GM12878 (cell line): ENCODE measurements at regions not wholly inside any gene's neighbourhood (a gene's known extent, or its start where the extent isn't known, plus 50 kb on each side); places are given as distances from the start of the nearest gene placed in this dataset.

ENCODE experiments used
- ATAC-seq: fragments of 200-7000 bp; cut with Tn5 transposase; 3 replicates; pipeline ENCODE4 v1.9.1; 2020; ENCODE audit warnings: mild to moderate bottlenecking, moderate library complexity
- BruUV-seq: library from RNA; stranded (reverse); fragments of 400-500 nt; replicated peaks from 2 replicates; lab custom pipeline; 2021; lab: Mats Ljungman, UMichigan
- CTCF ChIA-PET: fragments of 300-600 bp; sonication (Branson Sonifier 250); formaldehyde crosslinking; extraction: SDS; loops from one replicate; lab custom pipeline; 2021; ENCODE audit warnings: inconsistent platforms; lab: Yijun Ruan, JAX
- POLR2A ChIA-PET: fragments of 350-600 bp; formaldehyde crosslinking; extraction: SDS; loops from one replicate; lab custom pipeline; 2021; ENCODE audit warnings: inconsistent platforms; lab: Charles Lee
- RAD21 ChIA-PET: fragments of 300-600 bp; sonication (Branson Sonifier 250); formaldehyde crosslinking; loops from one replicate; lab custom pipeline; 2023; ENCODE audit warnings: antibody characterized with exemption; ENCODE audit not compliant: unreplicated experiment; lab: Charles Lee
- SMC1A ChIA-PET: fragments of 300-600 bp; sonication (Branson Sonifier 250); formaldehyde crosslinking; loops from one replicate; lab custom pipeline; 2023; ENCODE audit not compliant: unreplicated experiment, uncharacterized antibody; lab: Charles Lee
- DNase-seq: peaks from one replicate; pipeline ENCODE4 v3.0.0-alpha.2; 2011; ENCODE audit warnings: low read depth, low spot score
- FAIRE-seq: peaks from 3 replicates; lab custom pipeline; 2011; peaks lifted over from hg19 to GRCh38; lab: Jason Lieb, UNC
- H2AFZ ChIP-seq: 2 replicates; pipeline ENCODE4 v1.6.0; 2011; ENCODE audit warnings: low read depth, low read length, control low read depth; ENCODE audit not compliant: control insufficient read depth
- H3K27ac ChIP-seq: 2 replicates; pipeline ENCODE4 v1.5.1; 2011; ENCODE audit warnings: control low read depth; ENCODE audit not compliant: control insufficient read depth, insufficient read depth
- H3K27me3 ChIP-seq, 2 experiments: replicated peaks in 1 of 2; 2 replicates each; pipeline versions ENCODE4 v1.6.0 to v1.6.1; 2011; ENCODE audit warnings: low read length in 1 of 2; ENCODE audit not compliant: control insufficient read depth in 2 of 2, insufficient read depth in 2 of 2
- H3K36me3 ChIP-seq, 2 experiments: 2 replicates each; pipeline ENCODE4 v1.5.1; 2011; ENCODE audit warnings: low read length in 1 of 2; ENCODE audit not compliant: control insufficient read depth in 2 of 2, insufficient read depth in 2 of 2
- H3K4me1 ChIP-seq: 2 replicates; pipeline ENCODE4 v1.6.1; 2011; ENCODE audit warnings: mild to moderate bottlenecking, low read length, moderate library complexity, mixed read lengths; ENCODE audit not compliant: control insufficient read depth, insufficient read depth
- H3K4me2 ChIP-seq: 2 replicates; pipeline ENCODE4 v1.6.0; 2011; ENCODE audit warnings: control low read depth; ENCODE audit not compliant: control insufficient read depth, insufficient read depth
- H3K4me3 ChIP-seq: fragments of 200-600 bp; sonication (generic); 2 replicates; pipeline ENCODE4 v1.5.1; 2016
- H3K79me2 ChIP-seq: 2 replicates; pipeline ENCODE4 v1.6.0; 2011; ENCODE audit warnings: low read length; ENCODE audit not compliant: control insufficient read depth, insufficient read depth
- H3K9ac ChIP-seq: 2 replicates; pipeline ENCODE4 v1.8.0; 2011; ENCODE audit warnings: low read length, control low read depth, mixed read lengths; ENCODE audit not compliant: control insufficient read depth, insufficient read depth
- H3K9me3 ChIP-seq: replicated peaks from 3 replicates; pipeline ENCODE4 v1.5.1; 2011; ENCODE audit warnings: mild to moderate bottlenecking, low read length; ENCODE audit not compliant: control insufficient read depth, insufficient read depth
- H4K20me1 ChIP-seq: 2 replicates; pipeline ENCODE4 v1.6.0; 2011; ENCODE audit not compliant: control insufficient read depth, insufficient read depth
- CBFB ChIP-seq: IDR thresholded peaks from 2 replicates; pipeline ENCODE4 v1.6.1; 2016; ENCODE audit warnings: antibody characterized with exemption, low read depth
- CHD1 ChIP-seq: IDR thresholded peaks from 2 replicates; pipeline ENCODE4 v1.6.1; 2012; ENCODE audit warnings: low read depth, low read length, improper control_type of control experiment
- CHD2 ChIP-seq: IDR thresholded peaks from 2 replicates; pipeline ENCODE4 v1.6.1; 2011; ENCODE audit warnings: low read depth, low read length, improper control_type of control experiment, borderline replicate concordance
- ESRRA ChIP-seq: IDR thresholded peaks from 2 replicates; pipeline ENCODE4 v1.6.1; 2012; ENCODE audit warnings: mild to moderate bottlenecking, low read length, improper control_type of control experiment
- FOXK2 ChIP-seq: fragments of 450-650 bp; IDR thresholded peaks from 2 replicates; pipeline ENCODE4 v1.6.1; 2017; ENCODE audit warnings: mild to moderate bottlenecking, moderate library complexity
- GATAD2B ChIP-seq: fragments of 450-650 bp; conservative IDR thresholded peaks from 2 replicates; pipeline ENCODE4 v1.6.1; 2017; ENCODE audit warnings: low read depth, mild to moderate bottlenecking, moderate library complexity
- IRF4 ChIP-seq: IDR thresholded peaks from 2 replicates; pipeline ENCODE4 v1.6.1; 2011; ENCODE audit warnings: low read depth, low read length
- KLF5 ChIP-seq: fragments of 450-650 bp; IDR thresholded peaks from 2 replicates; pipeline ENCODE4 v1.6.1; 2014; ENCODE audit warnings: mild to moderate bottlenecking; ENCODE audit not compliant: partially characterized antibody
- MTA2 ChIP-seq: fragments of 450-650 bp; IDR thresholded peaks from 2 replicates; pipeline ENCODE4 v1.6.1; 2016; ENCODE audit warnings: low read depth, mild to moderate bottlenecking, moderate library complexity
- MXI1 ChIP-seq: fragments of 150-350 bp; IDR thresholded peaks from 2 replicates; pipeline ENCODE4 v1.6.1; 2011; ENCODE audit warnings: low read depth, mild to moderate bottlenecking, inconsistent platforms, low read length, improper control_type of control experiment
- NFYA ChIP-seq: IDR thresholded peaks from 2 replicates; pipeline ENCODE4 v1.6.1; 2011; ENCODE audit warnings: low read depth, mild to moderate bottlenecking, low read length, improper control_type of control experiment, borderline replicate concordance
- TBL1XR1 ChIP-seq: IDR thresholded peaks from 2 replicates; pipeline ENCODE4 v1.6.1; 2012; ENCODE audit warnings: low read depth, low read length, improper control_type of control experiment
- YBX1 ChIP-seq: fragments of 450-650 bp; IDR thresholded peaks from 2 replicates; pipeline ENCODE4 v1.6.1; 2016; ENCODE audit warnings: antibody characterized with exemption
- ZSCAN29 ChIP-seq: fragments of 450-650 bp; IDR thresholded peaks from 2 replicates; pipeline ENCODE4 v1.6.1; 2017; ENCODE audit warnings: mild to moderate bottlenecking, moderate library complexity
- WGBS: methylation state at CpG from one replicate; pipeline ENCODE4 v1.1.6; 2016; ENCODE audit warnings: low lambda C conversion rate; ENCODE audit not compliant: insufficient replicate concordance, insufficient coverage; ENCODE audit errors: missing lambda C conversion rate; 5-methylcytosine and 5-hydroxymethylcytosine counted together
- in situ Hi-C: fragments of 300-500 bp; cut with MboI; formaldehyde crosslinking; loops from 9 replicates; pipeline ENCODE4 v1.14.3; 2018; ENCODE audit warnings: mixed read lengths
- intact Hi-C: fragments of 100-400 bp; cut with micrococcal nuclease; formaldehyde crosslinking; loops from one replicate; pipeline ENCODE4 v1.14.2; 2022; ENCODE audit not compliant: unreplicated experiment
- TF ChIP-seq, protein P1 (sequence below): fragments of 450-650 bp; IDR thresholded peaks from 2 replicates; pipeline ENCODE4 v1.6.1; 2017; ENCODE audit warnings: mild to moderate bottlenecking, moderate library complexity
- TF ChIP-seq, protein P2 (sequence below): fragments of 150-350 bp; IDR thresholded peaks from 2 replicates; pipeline ENCODE4 v1.6.1; 2016; ENCODE audit warnings: low read depth, low read length
- TF ChIP-seq, protein P3 (sequence below): fragments of 450-650 bp; IDR thresholded peaks from 2 replicates; pipeline ENCODE4 v1.6.1; 2016; ENCODE audit warnings: mild to moderate bottlenecking

DNA sequence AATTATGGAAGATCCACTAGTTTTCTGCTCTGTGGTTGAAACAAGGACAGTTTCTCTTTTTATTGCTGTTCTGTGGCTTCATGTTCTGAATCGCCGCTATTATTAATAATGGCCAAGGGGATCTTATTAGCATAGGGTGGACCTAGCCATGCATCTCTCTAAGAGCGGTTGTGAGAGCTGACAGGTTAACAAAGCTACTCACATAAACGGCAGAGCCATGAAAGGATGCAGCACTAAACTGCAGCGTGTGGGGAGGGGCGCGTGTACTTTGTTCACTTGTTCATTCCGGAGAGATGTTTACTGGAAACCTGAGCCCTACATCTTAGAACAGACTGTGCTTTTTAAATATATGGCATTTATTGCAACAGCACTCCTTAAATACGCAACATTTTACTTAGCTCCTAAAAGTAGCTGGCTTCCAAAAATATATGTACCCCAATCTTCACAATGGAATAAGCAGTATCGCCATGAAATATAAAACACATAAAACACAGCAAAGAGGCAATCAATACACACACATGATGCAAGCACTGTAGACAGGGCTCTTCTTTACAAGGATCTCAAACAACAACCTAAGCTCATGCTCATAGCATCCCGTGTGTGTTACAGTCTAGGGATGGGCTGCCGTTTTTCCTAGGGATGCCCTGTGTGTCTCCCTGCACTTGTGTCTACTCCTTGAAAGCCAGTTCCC is 424.6 kb downstream of the MED10 start:
- POLR2A ChIA-PET, result no interaction called here
- no peaks in the 10 kb centered on the region for H3K9me3 ChIP-seq
- no peak for TF ChIP-seq MTA2
- TF ChIP-seq GATAD2B, result no peak
- no peak for TF ChIP-seq YBX1
- TF ChIP-seq KLF5, result no peak
- no peak for TF ChIP-seq IRF4
- TF ChIP-seq MXI1, result no peak
- TF ChIP-seq TBL1XR1, result no peak
- TF ChIP-seq CHD1, result no peak
- TF ChIP-seq NFYA, result no peak
- TF ChIP-seq CBFB, result no peak
- TF ChIP-seq, protein P1, sequence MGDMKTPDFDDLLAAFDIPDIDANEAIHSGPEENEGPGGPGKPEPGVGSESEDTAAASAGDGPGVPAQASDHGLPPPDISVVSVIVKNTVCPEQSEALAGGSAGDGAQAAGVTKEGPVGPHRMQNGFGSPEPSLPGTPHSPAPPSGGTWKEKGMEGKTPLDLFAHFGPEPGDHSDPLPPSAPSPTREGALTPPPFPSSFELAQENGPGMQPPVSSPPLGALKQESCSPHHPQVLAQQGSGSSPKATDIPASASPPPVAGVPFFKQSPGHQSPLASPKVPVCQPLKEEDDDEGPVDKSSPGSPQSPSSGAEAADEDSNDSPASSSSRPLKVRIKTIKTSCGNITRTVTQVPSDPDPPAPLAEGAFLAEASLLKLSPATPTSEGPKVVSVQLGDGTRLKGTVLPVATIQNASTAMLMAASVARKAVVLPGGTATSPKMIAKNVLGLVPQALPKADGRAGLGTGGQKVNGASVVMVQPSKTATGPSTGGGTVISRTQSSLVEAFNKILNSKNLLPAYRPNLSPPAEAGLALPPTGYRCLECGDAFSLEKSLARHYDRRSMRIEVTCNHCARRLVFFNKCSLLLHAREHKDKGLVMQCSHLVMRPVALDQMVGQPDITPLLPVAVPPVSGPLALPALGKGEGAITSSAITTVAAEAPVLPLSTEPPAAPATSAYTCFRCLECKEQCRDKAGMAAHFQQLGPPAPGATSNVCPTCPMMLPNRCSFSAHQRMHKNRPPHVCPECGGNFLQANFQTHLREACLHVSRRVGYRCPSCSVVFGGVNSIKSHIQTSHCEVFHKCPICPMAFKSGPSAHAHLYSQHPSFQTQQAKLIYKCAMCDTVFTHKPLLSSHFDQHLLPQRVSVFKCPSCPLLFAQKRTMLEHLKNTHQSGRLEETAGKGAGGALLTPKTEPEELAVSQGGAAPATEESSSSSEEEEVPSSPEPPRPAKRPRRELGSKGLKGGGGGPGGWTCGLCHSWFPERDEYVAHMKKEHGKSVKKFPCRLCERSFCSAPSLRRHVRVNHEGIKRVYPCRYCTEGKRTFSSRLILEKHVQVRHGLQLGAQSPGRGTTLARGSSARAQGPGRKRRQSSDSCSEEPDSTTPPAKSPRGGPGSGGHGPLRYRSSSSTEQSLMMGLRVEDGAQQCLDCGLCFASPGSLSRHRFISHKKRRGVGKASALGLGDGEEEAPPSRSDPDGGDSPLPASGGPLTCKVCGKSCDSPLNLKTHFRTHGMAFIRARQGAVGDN, result no peak
- no peak for TF ChIP-seq CHD2
- TF ChIP-seq, protein P2, sequence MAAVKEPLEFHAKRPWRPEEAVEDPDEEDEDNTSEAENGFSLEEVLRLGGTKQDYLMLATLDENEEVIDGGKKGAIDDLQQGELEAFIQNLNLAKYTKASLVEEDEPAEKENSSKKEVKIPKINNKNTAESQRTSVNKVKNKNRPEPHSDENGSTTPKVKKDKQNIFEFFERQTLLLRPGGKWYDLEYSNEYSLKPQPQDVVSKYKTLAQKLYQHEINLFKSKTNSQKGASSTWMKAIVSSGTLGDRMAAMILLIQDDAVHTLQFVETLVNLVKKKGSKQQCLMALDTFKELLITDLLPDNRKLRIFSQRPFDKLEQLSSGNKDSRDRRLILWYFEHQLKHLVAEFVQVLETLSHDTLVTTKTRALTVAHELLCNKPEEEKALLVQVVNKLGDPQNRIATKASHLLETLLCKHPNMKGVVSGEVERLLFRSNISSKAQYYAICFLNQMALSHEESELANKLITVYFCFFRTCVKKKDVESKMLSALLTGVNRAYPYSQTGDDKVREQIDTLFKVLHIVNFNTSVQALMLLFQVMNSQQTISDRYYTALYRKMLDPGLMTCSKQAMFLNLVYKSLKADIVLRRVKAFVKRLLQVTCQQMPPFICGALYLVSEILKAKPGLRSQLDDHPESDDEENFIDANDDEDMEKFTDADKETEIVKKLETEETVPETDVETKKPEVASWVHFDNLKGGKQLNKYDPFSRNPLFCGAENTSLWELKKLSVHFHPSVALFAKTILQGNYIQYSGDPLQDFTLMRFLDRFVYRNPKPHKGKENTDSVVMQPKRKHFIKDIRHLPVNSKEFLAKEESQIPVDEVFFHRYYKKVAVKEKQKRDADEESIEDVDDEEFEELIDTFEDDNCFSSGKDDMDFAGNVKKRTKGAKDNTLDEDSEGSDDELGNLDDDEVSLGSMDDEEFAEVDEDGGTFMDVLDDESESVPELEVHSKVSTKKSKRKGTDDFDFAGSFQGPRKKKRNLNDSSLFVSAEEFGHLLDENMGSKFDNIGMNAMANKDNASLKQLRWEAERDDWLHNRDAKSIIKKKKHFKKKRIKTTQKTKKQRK, result no peak
- no peak for TF ChIP-seq ESRRA
- TF ChIP-seq, protein P3, sequence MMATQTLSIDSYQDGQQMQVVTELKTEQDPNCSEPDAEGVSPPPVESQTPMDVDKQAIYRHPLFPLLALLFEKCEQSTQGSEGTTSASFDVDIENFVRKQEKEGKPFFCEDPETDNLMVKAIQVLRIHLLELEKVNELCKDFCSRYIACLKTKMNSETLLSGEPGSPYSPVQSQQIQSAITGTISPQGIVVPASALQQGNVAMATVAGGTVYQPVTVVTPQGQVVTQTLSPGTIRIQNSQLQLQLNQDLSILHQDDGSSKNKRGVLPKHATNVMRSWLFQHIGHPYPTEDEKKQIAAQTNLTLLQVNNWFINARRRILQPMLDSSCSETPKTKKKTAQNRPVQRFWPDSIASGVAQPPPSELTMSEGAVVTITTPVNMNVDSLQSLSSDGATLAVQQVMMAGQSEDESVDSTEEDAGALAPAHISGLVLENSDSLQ, result no peak
- no peak for TF ChIP-seq FOXK2
- TF ChIP-seq ZSCAN29, result no peak
- TF ChIP-seq, all 136 proteins: peak for 0
- no peak for ATAC-seq
- SMC1A ChIA-PET, result no interaction called here
- intact Hi-C loops, result no loop called here
- H3K9ac ChIP-seq, result no peak overlapping the region
- H3K27me3 ChIP-seq, result no peaks in the 10 kb centered on the region
- CTCF ChIA-PET, result interaction anchor here (0.8 kb wide), 1 partner anchor 620 kb away, joined by 3 read pairs; no protein-coding TSS in a partner anchor
- in situ Hi-C loops, result no loop called here
- H3K4me1 ChIP-seq, result no peaks in the 10 kb centered on the region
- no TSS peak for BruUV-seq
- WGBS, result 74% methylated on average over 12 of the region's 12 CpGs
- H3K27ac ChIP-seq, result no peak overlapping the region
- H2AFZ ChIP-seq, result no peak overlapping the region
- DNase-seq, result no peak
- no peaks in the 10 kb centered on the region for H3K79me2 ChIP-seq
- no peaks in the 10 kb centered on the region for H4K20me1 ChIP-seq
- no peak overlapping the region for H3K4me2 ChIP-seq
- RAD21 ChIA-PET, result no interaction called here
- no peak overlapping the region for H3K4me3 ChIP-seq
- H3K36me3 ChIP-seq, result no peaks in the 10 kb centered on the region
- no peak for FAIRE-seq
